Heart left ventricle (tissue), 13 donors: ENCODE measurements at regions not wholly inside any gene's neighbourhood (a gene's known extent, or its start where the extent isn't known, plus 50 kb on each side); places are given as distances from the start of the nearest gene placed in this dataset.
"Not testable (repeated sequence)": the region's sequence is repeated elsewhere in the genome, so short reads cannot be mapped to it uniquely, and the experiment has no call there.

Experiments used
- POLR2A ChIP-seq, 2 donors: fragments of 450-650 bp; IDR thresholded peaks; one replicate each; pipeline ENCODE4 v1.6.1; 2017; ENCODE audit warnings: antibody characterized with exemption in 2 of 2, mild to moderate bottlenecking in 2 of 2, moderate library complexity in 2 of 2
- TF ChIP-seq, protein P1 (sequence below), 12 donors: fragments of 200-600 bp; sonication (generic) in 4 of 12; IDR thresholded peaks; one replicate each; pipeline versions ENCODE4 v1.5.0 to v1.8.0; 2018 to 2022; ENCODE audit warnings: antibody characterized with exemption in 12 of 12, mild to moderate bottlenecking in 5 of 12
- donor health status: ischemic (EF 13 %, LVEDD 7.1; RV severe dilation, severe dysfunction).
- donor health status: DM: no; HTN: yes; CAD: no.
- donor health status: DM: no; HTN: no; CAD: no.
- donor health status: ischemic (EF 25% LVEDD 6.9; RV normal size, moderate dysfunction).
- donor health status: ischemic (EF 25% LVEDD 5.7; RV mildly dilated, moderate dysfunction).
- donor health status: ischemic (EF 35%, LVEDD 5.7; RV mildly dilated, moderate dysfunction).
- donor health status: nonischemic (EF 11% LVEDD 7.7; RV severe dilation, severe dysfunction).
- donor health status: DM: yes; HTN: yes; CAD: no.
- donor health status: PGD.
- donor health status: ischemic (EF 29% LVEDD 5.4; RV normal size, mild dysfunction).
- donor health status: nonischemic (EF 23%, LVEDD 6.1; RV moderate dilation, normal function).

- TF ChIP-seq, protein P1, sequence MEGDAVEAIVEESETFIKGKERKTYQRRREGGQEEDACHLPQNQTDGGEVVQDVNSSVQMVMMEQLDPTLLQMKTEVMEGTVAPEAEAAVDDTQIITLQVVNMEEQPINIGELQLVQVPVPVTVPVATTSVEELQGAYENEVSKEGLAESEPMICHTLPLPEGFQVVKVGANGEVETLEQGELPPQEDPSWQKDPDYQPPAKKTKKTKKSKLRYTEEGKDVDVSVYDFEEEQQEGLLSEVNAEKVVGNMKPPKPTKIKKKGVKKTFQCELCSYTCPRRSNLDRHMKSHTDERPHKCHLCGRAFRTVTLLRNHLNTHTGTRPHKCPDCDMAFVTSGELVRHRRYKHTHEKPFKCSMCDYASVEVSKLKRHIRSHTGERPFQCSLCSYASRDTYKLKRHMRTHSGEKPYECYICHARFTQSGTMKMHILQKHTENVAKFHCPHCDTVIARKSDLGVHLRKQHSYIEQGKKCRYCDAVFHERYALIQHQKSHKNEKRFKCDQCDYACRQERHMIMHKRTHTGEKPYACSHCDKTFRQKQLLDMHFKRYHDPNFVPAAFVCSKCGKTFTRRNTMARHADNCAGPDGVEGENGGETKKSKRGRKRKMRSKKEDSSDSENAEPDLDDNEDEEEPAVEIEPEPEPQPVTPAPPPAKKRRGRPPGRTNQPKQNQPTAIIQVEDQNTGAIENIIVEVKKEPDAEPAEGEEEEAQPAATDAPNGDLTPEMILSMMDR (IDR thresholded peaks at IDR 0.05), result not testable (repeated sequence)
- not testable (repeated sequence) for TF ChIP-seq POLR2A (IDR thresholded peaks at IDR 0.05)
These were observed 158.3 kb upstream of the PPP1R3A start for GRCh38 chr7:114077158-114077524.
